WTC11 (cell line): ENCODE measurements at regions not wholly inside any gene's neighbourhood (a gene's known extent, or its start where the extent isn't known, plus 50 kb on each side); places are given as distances from the start of the nearest gene placed in this dataset.

Experiments used
- ATAC-seq: fragments of 200-7000 bp; cut with Tn5 transposase; 2 replicates; pipeline ENCODE4 v1.10.0; 2021; ENCODE audit warnings: mild to moderate bottlenecking, moderate library complexity
- CTCF ChIA-PET: fragments of 300-600 bp; sonication (Branson Sonifier 250); formaldehyde crosslinking; loops from one replicate; lab custom pipeline; 2021; ENCODE audit warnings: antibody characterized with exemption; lab: Charles Lee
- POLR2A ChIA-PET: fragments of 350-600 bp; sonication (Branson Sonifier 250); formaldehyde crosslinking; loops from one replicate; lab custom pipeline; 2021; ENCODE audit warnings: antibody characterized with exemption; lab: Charles Lee
- DNase-seq: peaks from one replicate; pipeline ENCODE4 v3.0.0; 2021; ENCODE audit warnings: low spot score
- H3K27ac Mint-ChIP-seq: 2 replicates; pipeline ENCODE4 v1.8.0; 2021; ENCODE audit warnings: mixed read lengths
- H3K27me3 Mint-ChIP-seq: 2 replicates; pipeline ENCODE4 v1.8.0; 2021; ENCODE audit warnings: low read depth, mild to moderate bottlenecking, moderate library complexity, mixed read lengths
- H3K36me3 Mint-ChIP-seq: 2 replicates; pipeline ENCODE4 v1.8.0; 2021; ENCODE audit warnings: mixed read lengths
- H3K4me1 Mint-ChIP-seq: 2 replicates; pipeline ENCODE4 v1.8.0; 2022; ENCODE audit warnings: mixed read lengths
- H3K4me3 Mint-ChIP-seq: 2 replicates; pipeline ENCODE4 v1.8.0; 2021; ENCODE audit warnings: mild to moderate bottlenecking, moderate library complexity, mixed read lengths
- H3K9me3 Mint-ChIP-seq: 2 replicates; pipeline ENCODE4 v1.8.0; 2021; ENCODE audit warnings: mixed read lengths
- AR ChIP-seq: fragments of 250-450 bp; sonication (Bioruptor Pico); IDR thresholded peaks from 2 replicates; pipeline ENCODE4 v1.9.0; 2021; ENCODE audit warnings: mild to moderate bottlenecking
- ESRRA ChIP-seq: sonication (generic); formaldehyde crosslinking; IDR thresholded peaks from 2 replicates; pipeline ENCODE4 v1.8.1; 2022; ENCODE audit warnings: mild to moderate bottlenecking, missing genetic modification reagents, borderline replicate concordance
- FOXP4 ChIP-seq: sonication (generic); formaldehyde crosslinking; IDR thresholded peaks from 2 replicates; pipeline ENCODE4 v1.8.0; 2022; ENCODE audit warnings: mild to moderate bottlenecking, missing genetic modification reagents
- GRHL2 ChIP-seq: fragments of 250-450 bp; sonication (Bioruptor Pico); IDR thresholded peaks from 2 replicates; pipeline ENCODE4 v1.8.0; 2022; ENCODE audit warnings: mild to moderate bottlenecking, moderate library complexity; ENCODE audit not compliant: insufficient replicate concordance, severe bottlenecking
- GTF2I ChIP-seq: fragments of 250-450 bp; sonication (Bioruptor Pico); conservative IDR thresholded peaks from 2 replicates; pipeline ENCODE4 v1.4.0; 2021; ENCODE audit warnings: mild to moderate bottlenecking
- MLX ChIP-seq: sonication (generic); formaldehyde crosslinking; IDR thresholded peaks from 2 replicates; pipeline ENCODE4 v1.8.1; 2023; ENCODE audit warnings: mild to moderate bottlenecking, missing genetic modification reagents, moderate library complexity
- NR3C1 ChIP-seq: sonication (generic); formaldehyde crosslinking; conservative IDR thresholded peaks from 2 replicates; pipeline ENCODE4 v1.8.1; 2023; ENCODE audit warnings: low read depth, mild to moderate bottlenecking, missing genetic modification reagents
- OVOL2 ChIP-seq: fragments of 250-450 bp; sonication (Bioruptor Pico); IDR thresholded peaks from 2 replicates; pipeline ENCODE4 v1.9.0; 2021; ENCODE audit warnings: mild to moderate bottlenecking, borderline replicate concordance
- RELA ChIP-seq: sonication (generic); formaldehyde crosslinking; IDR thresholded peaks from 2 replicates; pipeline ENCODE4 v1.8.1; 2022; ENCODE audit warnings: missing genetic modification reagents, mild to moderate bottlenecking, borderline replicate concordance
- USF2 ChIP-seq: sonication (generic); formaldehyde crosslinking; IDR thresholded peaks from 2 replicates; pipeline ENCODE4 v1.8.1; 2023; ENCODE audit warnings: mild to moderate bottlenecking, missing genetic modification reagents, moderate library complexity
- ZNF425 ChIP-seq: fragments of 250-450 bp; sonication (Bioruptor Pico); conservative IDR thresholded peaks from 2 replicates; pipeline ENCODE4 v1.9.0; 2021; ENCODE audit warnings: mild to moderate bottlenecking
- TF ChIP-seq, protein P1 (sequence below): sonication (generic); formaldehyde crosslinking; IDR thresholded peaks from 2 replicates; pipeline ENCODE4 v1.8.0; 2022; ENCODE audit warnings: mild to moderate bottlenecking, missing genetic modification reagents
- TF ChIP-seq, protein P2 (sequence below): sonication (generic); formaldehyde crosslinking; IDR thresholded peaks from 2 replicates; pipeline ENCODE4 v1.8.1; 2023; ENCODE audit warnings: mild to moderate bottlenecking, missing genetic modification reagents
- TF ChIP-seq, protein P3 (sequence below): sonication (generic); formaldehyde crosslinking; IDR thresholded peaks from 2 replicates; pipeline ENCODE4 v1.8.1; 2022; ENCODE audit warnings: mild to moderate bottlenecking, moderate library complexity, missing genetic modification reagents
- TF ChIP-seq, protein P4 (sequence below): sonication (generic); formaldehyde crosslinking; IDR thresholded peaks from 2 replicates; pipeline ENCODE4 v1.8.0; 2022; ENCODE audit warnings: mild to moderate bottlenecking, missing genetic modification reagents

GRCh38 chr15:70429056-70429722, 331.5 kb upstream of the TLE3 start (continued):
- no peak for TF ChIP-seq OVOL2 (CRISPR knock-in tag)

GRCh38 chr15:70428211-70428822, 330.6 kb upstream of the TLE3 start:
- Mint-ChIP-seq H3K36me3 (peaks cover 18% of the 10 kb centered on the region), H3K27ac (no peak overlapping the region), H3K27me3 (no peaks in the 10 kb centered on the region; the same call in 1 of the 2 replicates), H3K4me3 (no peak overlapping the region), H3K9me3 (peaks cover 23% of the 10 kb centered on the region), H3K4me1 (peaks cover 4% of the 10 kb centered on the region; the same call in 1 of the 2 replicates)
- ChIA-PET POLR2A (no interaction called here), CTCF (no interaction called here)
- ATAC-seq, result no peak
- no peak for DNase-seq
- no peak for TF ChIP-seq ZNF425 (CRISPR knock-in tag)
- TF ChIP-seq GTF2I, result no peak
- no peak for TF ChIP-seq MLX (CRISPR knock-in tag)
- TF ChIP-seq ESRRA, result no peak
- TF ChIP-seq GRHL2 (CRISPR knock-in tag), result no peak

GRCh38 chr15:70427167-70428120, 329.7 kb upstream of the TLE3 start:
- CTCF ChIA-PET, result interaction anchor here (0.8 to 1.6 kb wide), 3 partner anchors 8 to 40 kb away, joined by 3 to 6 read pairs (median 3); no protein-coding TSS in a partner anchor
- POLR2A ChIA-PET, result no interaction called here
- DNase-seq (no peak), ATAC-seq (no peak; the same call in 1 of the 2 replicates)
- H3K27me3 Mint-ChIP-seq, result no peaks in the 10 kb centered on the region; the same call in 1 of the 2 replicates
- H3K27ac Mint-ChIP-seq, result no peak overlapping the region
- H3K9me3 Mint-ChIP-seq, result peaks cover 23% of the 10 kb centered on the region
- no peak overlapping the region for H3K4me3 Mint-ChIP-seq
- H3K4me1 Mint-ChIP-seq, result peaks cover 4% of the 10 kb centered on the region; the same call in 1 of the 2 replicates
- H3K36me3 Mint-ChIP-seq, result peaks cover 18% of the 10 kb centered on the region
- TF ChIP-seq, protein P1, sequence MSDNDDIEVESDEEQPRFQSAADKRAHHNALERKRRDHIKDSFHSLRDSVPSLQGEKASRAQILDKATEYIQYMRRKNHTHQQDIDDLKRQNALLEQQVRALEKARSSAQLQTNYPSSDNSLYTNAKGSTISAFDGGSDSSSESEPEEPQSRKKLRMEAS, result no peak
- TF ChIP-seq, protein P2, sequence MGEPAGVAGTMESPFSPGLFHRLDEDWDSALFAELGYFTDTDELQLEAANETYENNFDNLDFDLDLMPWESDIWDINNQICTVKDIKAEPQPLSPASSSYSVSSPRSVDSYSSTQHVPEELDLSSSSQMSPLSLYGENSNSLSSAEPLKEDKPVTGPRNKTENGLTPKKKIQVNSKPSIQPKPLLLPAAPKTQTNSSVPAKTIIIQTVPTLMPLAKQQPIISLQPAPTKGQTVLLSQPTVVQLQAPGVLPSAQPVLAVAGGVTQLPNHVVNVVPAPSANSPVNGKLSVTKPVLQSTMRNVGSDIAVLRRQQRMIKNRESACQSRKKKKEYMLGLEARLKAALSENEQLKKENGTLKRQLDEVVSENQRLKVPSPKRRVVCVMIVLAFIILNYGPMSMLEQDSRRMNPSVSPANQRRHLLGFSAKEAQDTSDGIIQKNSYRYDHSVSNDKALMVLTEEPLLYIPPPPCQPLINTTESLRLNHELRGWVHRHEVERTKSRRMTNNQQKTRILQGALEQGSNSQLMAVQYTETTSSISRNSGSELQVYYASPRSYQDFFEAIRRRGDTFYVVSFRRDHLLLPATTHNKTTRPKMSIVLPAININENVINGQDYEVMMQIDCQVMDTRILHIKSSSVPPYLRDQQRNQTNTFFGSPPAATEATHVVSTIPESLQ (CRISPR knock-in tag), result no peak
- TF ChIP-seq NR3C1 (CRISPR knock-in tag) (no peak), USF2 (CRISPR knock-in tag) (no peak), FOXP4 (CRISPR knock-in tag) (no peak), RELA (CRISPR knock-in tag) (no peak), AR (CRISPR knock-in tag) (no peak)
- TF ChIP-seq, protein P3, sequence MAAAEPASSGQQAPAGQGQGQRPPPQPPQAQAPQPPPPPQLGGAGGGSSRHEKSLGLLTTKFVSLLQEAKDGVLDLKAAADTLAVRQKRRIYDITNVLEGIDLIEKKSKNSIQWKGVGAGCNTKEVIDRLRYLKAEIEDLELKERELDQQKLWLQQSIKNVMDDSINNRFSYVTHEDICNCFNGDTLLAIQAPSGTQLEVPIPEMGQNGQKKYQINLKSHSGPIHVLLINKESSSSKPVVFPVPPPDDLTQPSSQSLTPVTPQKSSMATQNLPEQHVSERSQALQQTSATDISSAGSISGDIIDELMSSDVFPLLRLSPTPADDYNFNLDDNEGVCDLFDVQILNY (CRISPR knock-in tag), result no peak
- TF ChIP-seq, protein P4, sequence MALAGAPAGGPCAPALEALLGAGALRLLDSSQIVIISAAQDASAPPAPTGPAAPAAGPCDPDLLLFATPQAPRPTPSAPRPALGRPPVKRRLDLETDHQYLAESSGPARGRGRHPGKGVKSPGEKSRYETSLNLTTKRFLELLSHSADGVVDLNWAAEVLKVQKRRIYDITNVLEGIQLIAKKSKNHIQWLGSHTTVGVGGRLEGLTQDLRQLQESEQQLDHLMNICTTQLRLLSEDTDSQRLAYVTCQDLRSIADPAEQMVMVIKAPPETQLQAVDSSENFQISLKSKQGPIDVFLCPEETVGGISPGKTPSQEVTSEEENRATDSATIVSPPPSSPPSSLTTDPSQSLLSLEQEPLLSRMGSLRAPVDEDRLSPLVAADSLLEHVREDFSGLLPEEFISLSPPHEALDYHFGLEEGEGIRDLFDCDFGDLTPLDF (CRISPR knock-in tag), result no peak
